ENCODE measurements at regions not wholly inside any gene's neighbourhood (a gene's known extent, or its start where the extent isn't known, plus 50 kb on each side); places are given as distances from the start of the nearest gene placed in this dataset.

DNA sequence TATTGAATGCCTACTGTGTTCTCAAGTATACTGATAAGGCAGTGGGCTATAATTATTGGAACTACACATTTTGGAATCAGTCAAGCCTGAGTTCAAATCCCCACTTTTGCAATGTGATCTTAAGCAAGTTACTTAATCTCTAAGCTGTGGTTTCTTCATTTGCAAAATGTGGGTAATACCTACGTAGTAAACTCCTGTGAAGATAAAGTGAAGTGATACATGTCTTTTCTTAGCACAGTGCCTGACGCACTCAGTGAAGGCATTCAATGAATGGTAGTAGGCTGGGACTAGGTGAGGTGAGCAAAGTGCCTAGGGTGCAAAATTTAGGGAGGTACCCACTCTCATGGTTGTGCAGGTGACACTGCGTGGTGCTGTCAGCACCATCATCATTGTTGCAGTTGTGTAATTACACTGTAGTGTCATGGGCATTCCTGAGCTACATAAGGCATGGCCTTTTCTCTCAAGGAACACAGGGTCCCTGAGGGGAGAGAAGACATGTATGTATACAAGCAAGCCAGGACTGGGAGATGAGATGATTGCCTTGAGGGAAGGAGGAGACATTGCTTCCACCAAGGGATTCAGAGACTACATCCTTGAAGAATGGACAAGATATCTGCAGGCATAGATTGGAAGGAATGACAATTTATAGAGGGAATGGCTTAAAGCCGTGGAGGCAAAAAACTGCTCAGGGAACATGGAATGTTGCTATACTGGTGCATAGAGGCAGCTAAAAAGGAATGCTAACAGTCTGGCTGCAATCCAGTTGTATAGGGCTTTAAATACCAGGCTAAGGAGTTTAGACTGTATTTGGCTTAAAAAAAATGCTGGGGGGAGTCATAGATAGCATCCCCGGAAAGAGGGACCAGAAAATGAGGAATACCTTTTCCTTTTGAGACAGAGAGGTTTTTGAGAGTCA is 129.2 kb upstream of the ARHGAP5 start:
- peaks cover 17% of the 10 kb centered on the region for H3K4me1 Mint-ChIP-seq
- peaks cover 2% of the 10 kb centered on the region for H3K27me3 Mint-ChIP-seq
- DNase-seq: no peak
- no peaks in the 10 kb centered on the region for H3K36me3 Mint-ChIP-seq (ENCODE audit: low read depth)
- no peak overlapping the region for H3K27ac Mint-ChIP-seq
- intact Hi-C loops (cut with micrococcal nuclease): loop anchor here (10.0 kb wide), 1 partner anchor 383 kb away; the partner anchor contains the start of gene NUBPL
- no peaks in the 10 kb centered on the region for H3K9me3 Mint-ChIP-seq
- H3K4me3 Mint-ChIP-seq: no peak overlapping the region

DNA sequence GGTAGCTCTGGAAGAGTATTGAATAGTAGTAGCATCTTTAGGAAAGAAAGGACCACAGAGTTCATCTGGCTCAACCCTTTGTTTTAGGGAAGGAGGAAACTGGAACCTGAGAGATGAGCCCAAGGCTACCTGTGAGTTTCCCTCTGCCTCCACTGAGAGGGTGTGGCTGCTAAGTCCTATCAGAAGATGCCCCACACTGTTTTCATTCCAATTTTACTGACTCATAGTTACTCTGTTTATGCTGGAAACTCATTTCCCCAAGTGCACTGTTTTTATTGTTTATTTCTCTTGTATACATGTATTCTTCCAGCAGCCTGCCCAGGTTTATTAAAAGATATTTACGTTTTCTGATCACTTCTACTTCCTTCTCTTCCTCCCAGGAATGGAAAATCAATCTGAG is 127.4 kb upstream of the ARHGAP5 start:
- no peak for DNase-seq
- Mint-ChIP-seq H3K9me3 (no peaks in the 10 kb centered on the region), H3K36me3 (ENCODE audit: low read depth) (no peaks in the 10 kb centered on the region), H3K4me1 (peaks cover 8% of the 10 kb centered on the region), H3K4me3 (no peak overlapping the region), H3K27me3 (peaks cover 2% of the 10 kb centered on the region), H3K27ac (no peak overlapping the region)
- intact Hi-C loops (cut with micrococcal nuclease): loop anchor here (10.0 kb wide), 1 partner anchor 385 kb away; the partner anchor contains the start of gene NUBPL

DNA sequence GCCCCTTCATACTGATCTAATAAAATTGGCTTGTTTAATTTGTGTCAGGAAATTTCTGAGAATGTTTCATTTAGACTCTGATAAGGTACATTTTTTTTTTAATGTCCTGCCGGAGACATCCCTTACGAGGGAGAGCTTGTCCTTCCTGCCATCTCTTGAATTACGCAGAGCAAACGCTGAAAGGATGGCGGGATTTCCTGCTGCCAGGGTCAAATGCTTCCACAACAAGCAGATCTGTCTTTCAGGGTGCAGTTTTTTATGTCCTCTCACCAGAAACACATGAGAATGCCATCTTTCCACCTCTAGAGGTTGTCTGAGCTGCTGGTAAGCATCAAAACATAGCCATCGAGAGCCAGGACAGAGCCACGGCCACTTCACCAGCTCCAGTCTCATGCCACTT is 126.8 kb upstream of the ARHGAP5 start:
- Mint-ChIP-seq H3K9me3 (no peaks in the 10 kb centered on the region), H3K4me3 (no peak overlapping the region), H3K27me3 (peaks cover 2% of the 10 kb centered on the region), H3K36me3 (ENCODE audit: low read depth) (no peaks in the 10 kb centered on the region), H3K27ac (no peak overlapping the region), H3K4me1 (peaks cover 7% of the 10 kb centered on the region)
- no peak for DNase-seq
- intact Hi-C loops (cut with micrococcal nuclease): no loop called here

DNA sequence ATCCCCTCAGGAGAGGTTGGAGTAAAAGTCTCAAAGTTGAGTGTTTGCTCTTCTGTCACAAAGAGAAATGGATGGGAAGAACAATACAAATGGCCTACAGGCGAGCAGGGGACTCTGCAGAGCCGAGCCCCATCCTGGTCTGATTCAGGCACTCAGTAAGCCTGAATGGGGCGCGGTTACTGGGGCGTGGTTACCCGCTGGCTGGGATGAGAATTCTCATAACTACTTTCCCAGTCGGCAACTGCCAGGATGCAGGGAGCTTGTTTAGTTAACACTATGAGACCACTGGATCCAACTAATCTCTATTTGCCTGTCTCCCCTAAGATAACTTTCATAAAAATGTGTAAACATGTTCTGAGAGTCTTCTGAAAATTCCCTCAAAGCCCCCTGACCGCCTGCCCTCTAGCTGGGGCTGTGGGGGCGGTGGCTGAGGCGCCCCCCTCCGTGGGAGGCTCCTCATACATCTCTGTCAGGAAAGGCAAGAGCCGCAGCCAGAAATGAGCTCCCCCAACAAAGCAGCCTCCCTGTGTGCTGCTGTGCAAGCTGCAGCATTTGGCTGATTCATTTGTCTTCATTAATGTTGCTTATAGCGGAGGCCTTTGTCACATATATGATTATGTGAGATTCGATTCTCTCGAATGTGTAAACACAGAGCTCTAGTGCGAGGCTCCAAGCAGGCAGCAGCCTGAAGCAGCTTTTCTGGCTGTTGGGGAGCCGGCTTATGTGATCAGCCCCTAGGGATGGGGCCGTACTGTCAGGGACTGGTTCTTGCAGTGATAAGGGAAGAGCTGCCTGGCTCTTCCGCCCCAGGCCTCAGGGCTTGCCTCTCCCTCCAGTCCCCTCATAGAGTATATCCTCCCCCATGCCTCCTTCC is 126.1 kb upstream of the ARHGAP5 start:
- Mint-ChIP-seq H3K9me3 (no peaks in the 10 kb centered on the region), H3K27me3 (peaks cover 2% of the 10 kb centered on the region), H3K27ac (no peak overlapping the region), H3K36me3 (ENCODE audit: low read depth) (no peaks in the 10 kb centered on the region), H3K4me1 (peaks cover 10% of the 10 kb centered on the region), H3K4me3 (no peak overlapping the region)
- intact Hi-C loops (cut with micrococcal nuclease): no loop called here
- no peak for DNase-seq

DNA sequence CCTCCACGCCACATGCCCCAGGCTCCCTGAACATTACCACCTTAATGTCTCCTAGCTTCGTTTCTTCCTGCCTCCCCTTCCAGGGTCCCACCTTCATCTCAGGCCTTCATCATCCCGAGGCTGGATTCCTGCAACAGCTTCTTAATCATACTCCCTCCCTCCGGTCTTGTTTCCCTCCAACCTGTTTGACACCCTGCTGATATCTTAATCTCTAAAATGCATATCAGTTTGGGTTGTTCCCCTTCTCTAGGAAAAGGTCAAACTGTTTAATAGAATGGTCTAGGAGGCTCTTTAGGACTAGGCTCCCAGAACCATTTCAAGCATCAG is 125.5 kb upstream of the ARHGAP5 start:
- H3K4me1 Mint-ChIP-seq: peaks cover 10% of the 10 kb centered on the region
- H3K9me3 Mint-ChIP-seq: no peaks in the 10 kb centered on the region
- peaks cover 2% of the 10 kb centered on the region for H3K27me3 Mint-ChIP-seq
- intact Hi-C loops (cut with micrococcal nuclease): no loop called here
- no peak overlapping the region for H3K27ac Mint-ChIP-seq
- H3K4me3 Mint-ChIP-seq: no peak overlapping the region
- H3K36me3 Mint-ChIP-seq (ENCODE audit: low read depth): no peaks in the 10 kb centered on the region
- DNase-seq: no peak

DNA sequence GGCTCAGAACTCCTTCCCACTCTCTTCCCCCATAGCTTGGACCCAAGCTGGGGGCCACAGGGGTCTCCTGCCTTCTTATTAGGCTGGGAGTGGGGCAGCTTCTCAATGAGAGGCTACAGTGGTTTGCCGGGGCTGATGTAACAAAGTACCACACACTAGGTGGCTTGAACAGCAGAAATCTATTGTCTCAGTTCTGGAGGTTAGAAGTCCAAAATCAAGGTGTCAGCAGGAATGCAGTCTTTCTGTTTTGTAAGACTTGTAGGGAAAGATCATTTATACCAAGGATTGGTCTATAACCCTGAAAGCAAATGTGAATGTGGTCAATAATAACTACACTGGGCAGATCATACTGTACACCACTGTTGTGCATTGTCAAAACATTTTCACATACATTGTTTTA is 124.5 kb upstream of the ARHGAP5 start:
- Mint-ChIP-seq H3K4me1 (peaks cover 8% of the 10 kb centered on the region), H3K27ac (no peak overlapping the region), H3K4me3 (no peak overlapping the region), H3K27me3 (peaks cover 2% of the 10 kb centered on the region), H3K36me3 (ENCODE audit: low read depth) (no peaks in the 10 kb centered on the region), H3K9me3 (no peaks in the 10 kb centered on the region)
- intact Hi-C loops (cut with micrococcal nuclease): no loop called here
- DNase-seq: no peak

DNA sequence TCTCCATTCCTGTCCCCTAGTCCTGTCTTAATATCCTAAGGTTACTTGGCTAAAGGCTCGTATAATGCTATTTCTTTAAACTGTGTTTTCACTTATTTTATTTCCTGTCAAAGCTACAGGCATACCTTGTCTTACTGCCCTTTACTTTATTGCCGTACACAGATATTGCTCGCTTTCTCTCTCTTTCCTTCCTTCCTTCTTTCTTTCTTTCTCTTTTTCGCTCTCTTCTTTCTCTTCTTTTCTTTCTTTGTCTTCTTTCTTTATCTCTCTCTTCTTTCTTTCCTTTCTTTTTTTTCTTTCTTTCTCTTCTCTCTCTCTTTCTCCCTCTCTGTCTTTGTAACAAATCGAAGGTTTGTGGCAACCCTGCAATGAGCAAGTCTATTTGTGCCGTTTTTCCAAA is 123.9 kb upstream of the ARHGAP5 start:
- Mint-ChIP-seq H3K9me3 (no peaks in the 10 kb centered on the region), H3K27me3 (no peaks in the 10 kb centered on the region), H3K36me3 (ENCODE audit: low read depth) (no peaks in the 10 kb centered on the region), H3K27ac (no peak overlapping the region), H3K4me1 (peaks cover 6% of the 10 kb centered on the region), H3K4me3 (no peak overlapping the region)
- no peak for DNase-seq
- intact Hi-C loops (cut with micrococcal nuclease): no loop called here

DNA sequence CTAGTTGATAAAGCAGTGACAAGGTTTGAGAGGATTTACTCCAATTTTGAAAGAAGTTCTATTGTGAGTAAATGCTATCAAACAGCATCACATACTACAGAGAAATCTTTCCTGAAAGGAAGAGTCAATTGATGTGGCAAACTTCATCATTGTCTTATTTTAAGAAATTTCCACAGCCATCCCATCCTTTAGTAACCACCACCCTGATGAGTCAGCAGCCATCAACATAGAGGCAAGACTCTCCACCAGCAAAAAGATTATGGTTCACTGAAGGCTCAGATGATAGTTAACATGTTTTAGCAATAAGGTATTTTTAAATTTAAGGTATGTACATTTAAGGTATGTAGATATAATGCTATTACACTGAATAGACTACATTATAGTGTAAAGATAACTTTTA is 122.1 kb upstream of the ARHGAP5 start:
- DNase-seq: no peak
- intact Hi-C loops (cut with micrococcal nuclease): no loop called here
- no peaks in the 10 kb centered on the region for H3K9me3 Mint-ChIP-seq
- no peaks in the 10 kb centered on the region for H3K27me3 Mint-ChIP-seq
- no peak overlapping the region for H3K4me3 Mint-ChIP-seq
- H3K36me3 Mint-ChIP-seq (ENCODE audit: low read depth): no peaks in the 10 kb centered on the region
- H3K4me1 Mint-ChIP-seq: peaks cover 6% of the 10 kb centered on the region
- H3K27ac Mint-ChIP-seq: no peak overlapping the region

DNA sequence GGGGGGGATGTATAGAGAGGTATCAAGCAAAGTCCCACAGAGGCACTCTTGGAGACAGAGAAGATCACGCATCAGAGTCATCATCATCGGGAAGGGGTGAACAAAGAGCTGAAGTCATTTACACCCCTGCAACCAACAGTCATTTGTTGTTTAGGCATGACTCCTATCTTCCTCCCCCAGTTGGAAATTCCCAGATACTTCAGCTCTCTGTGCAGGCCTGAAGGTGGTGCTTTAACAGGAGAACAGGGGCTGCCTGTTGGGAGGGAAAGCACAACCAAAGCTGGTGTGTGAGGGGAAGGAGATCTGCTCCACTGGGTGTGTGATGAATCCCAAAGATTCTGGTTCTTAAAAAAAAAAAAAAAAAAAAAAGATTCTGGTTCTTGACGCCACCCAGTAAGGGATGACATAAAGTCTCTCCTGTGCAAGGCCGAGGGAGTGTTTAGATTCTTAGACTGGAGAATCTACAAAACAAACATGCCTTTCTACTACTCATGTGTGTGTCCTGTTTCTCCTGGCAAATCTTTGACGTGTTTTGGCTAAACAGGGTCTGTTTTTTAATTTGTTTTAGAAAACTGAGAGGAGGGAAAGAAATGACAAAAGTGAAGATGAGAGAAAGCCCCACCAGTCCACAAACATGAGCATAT is 121.0 kb upstream of the ARHGAP5 start:
- DNase-seq: no peak
- H3K9me3 Mint-ChIP-seq: peaks cover 6% of the 10 kb centered on the region
- H3K4me3 Mint-ChIP-seq: no peak overlapping the region
- no peak overlapping the region for H3K27ac Mint-ChIP-seq
- peaks cover 6% of the 10 kb centered on the region for H3K4me1 Mint-ChIP-seq
- H3K27me3 Mint-ChIP-seq: no peaks in the 10 kb centered on the region
- intact Hi-C loops (cut with micrococcal nuclease): no loop called here
- H3K36me3 Mint-ChIP-seq (ENCODE audit: low read depth): no peaks in the 10 kb centered on the region

DNA sequence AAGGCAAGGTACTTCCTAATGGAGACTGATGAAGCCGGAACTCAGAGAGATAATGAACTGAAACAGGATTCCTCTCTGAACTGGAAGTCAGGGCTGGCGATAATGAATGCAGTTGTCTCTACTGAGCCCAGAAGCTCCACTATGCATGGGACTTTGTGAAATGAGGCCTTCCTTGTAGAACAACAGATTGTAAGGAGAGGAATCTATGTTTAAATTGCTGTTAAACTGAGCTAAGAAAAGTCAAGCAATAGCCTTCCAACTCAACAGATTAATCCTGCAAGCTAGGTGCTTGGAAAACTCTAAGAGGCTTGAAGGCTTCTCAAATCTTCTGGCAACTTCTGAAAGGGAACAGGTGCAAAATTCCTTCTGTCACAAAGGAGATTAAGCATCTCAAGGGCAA is 119.5 kb upstream of the ARHGAP5 start:
- Mint-ChIP-seq H3K27ac (no peak overlapping the region), H3K4me3 (no peak overlapping the region), H3K4me1 (peaks cover 6% of the 10 kb centered on the region), H3K9me3 (peaks cover 6% of the 10 kb centered on the region), H3K27me3 (no peaks in the 10 kb centered on the region), H3K36me3 (ENCODE audit: low read depth) (no peaks in the 10 kb centered on the region)
- no peak for DNase-seq
- intact Hi-C loops (cut with micrococcal nuclease): no loop called here

DNA sequence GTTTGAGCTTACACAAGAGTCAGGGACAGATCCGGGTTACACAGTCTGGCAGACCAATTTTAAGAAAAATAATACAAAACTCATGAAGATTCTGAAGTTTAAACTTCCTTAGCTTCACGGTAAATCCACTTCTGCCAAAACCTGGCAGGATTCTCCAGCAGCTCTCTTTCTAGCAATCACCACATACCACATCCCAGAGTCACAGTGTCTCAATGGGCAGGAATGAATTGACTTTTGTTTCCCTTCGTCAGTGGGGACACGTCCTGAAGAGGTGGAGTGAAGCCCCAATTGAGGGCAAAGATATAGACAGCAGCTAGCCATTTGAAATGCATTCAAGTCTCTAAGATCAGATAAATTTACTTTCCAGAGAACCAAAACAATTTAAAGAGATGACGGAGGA is 117.1 kb upstream of the ARHGAP5 start:
- Mint-ChIP-seq H3K36me3 (ENCODE audit: low read depth) (no peaks in the 10 kb centered on the region), H3K4me1 (peaks cover 4% of the 10 kb centered on the region), H3K27me3 (no peaks in the 10 kb centered on the region), H3K27ac (no peak overlapping the region), H3K4me3 (no peak overlapping the region), H3K9me3 (peaks cover 6% of the 10 kb centered on the region)
- DNase-seq: no peak
- intact Hi-C loops (cut with micrococcal nuclease): no loop called here

DNA sequence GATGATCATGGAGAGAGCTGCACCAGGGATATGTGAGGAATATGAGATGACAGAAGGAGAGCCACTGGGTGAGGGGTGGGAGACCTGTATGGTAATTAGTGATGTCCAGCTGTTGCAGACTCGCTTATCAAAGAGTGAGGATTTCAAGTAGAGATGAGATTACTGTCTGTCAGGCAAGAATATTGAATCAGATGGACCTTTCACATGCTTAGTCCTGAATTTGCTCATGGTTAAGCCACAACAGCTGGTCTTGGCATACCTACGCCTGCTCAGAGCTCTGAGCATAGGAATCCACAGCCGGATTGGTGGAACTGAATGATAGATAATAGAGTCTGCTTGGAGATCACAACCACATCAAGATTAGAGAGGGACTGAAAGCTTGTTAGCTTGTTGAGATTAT is 115.2 kb upstream of the ARHGAP5 start:
- Mint-ChIP-seq H3K4me3 (no peak overlapping the region), H3K27me3 (no peaks in the 10 kb centered on the region), H3K4me1 (peaks cover 7% of the 10 kb centered on the region), H3K36me3 (ENCODE audit: low read depth) (no peaks in the 10 kb centered on the region), H3K9me3 (peaks cover 6% of the 10 kb centered on the region), H3K27ac (no peak overlapping the region)
- DNase-seq: no peak
- intact Hi-C loops (cut with micrococcal nuclease): no loop called here

DNA sequence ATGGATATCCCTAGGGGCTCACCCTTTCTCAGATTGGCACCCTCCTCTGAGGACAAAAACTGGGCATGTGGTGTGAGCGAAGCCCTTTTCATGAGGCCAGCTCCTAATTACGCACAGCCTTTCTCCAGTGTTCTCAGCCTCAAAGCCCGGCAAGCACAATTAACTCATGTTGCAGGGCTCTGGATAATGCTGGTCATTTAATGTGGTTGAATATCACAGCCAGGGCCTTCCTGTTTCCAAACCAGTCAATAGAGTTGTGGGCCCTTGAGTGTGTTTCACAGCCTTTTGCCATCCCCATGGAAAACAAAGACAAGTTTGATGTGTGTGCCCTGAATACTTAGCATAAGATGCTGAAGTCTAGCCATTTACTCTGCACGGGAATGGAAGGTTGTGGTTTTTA is 114.2 kb upstream of the ARHGAP5 start:
- DNase-seq: no peak
- Mint-ChIP-seq H3K27ac (no peak overlapping the region), H3K4me3 (no peak overlapping the region), H3K27me3 (no peaks in the 10 kb centered on the region), H3K9me3 (peaks cover 6% of the 10 kb centered on the region), H3K4me1 (peaks cover 7% of the 10 kb centered on the region), H3K36me3 (ENCODE audit: low read depth) (no peaks in the 10 kb centered on the region)
- intact Hi-C loops (cut with micrococcal nuclease): no loop called here

DNA sequence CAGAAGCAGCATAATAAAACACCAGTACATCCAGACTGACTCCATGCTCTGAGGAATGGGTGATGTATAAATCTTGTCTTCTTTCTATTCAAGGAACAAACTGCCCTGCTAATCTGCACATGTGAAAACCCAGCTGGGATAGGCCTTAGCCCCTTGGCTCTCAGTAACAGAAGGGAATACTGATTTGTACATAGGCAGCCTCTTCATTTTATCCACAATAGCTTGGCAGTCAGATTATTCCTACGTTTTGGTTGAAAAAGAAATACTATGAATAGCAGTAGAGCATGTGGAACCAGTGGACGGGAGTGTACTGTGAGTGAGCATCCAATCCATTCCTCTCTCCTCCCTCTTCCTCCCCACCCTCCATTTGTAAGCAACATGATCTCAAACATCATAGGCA is 113.5 kb upstream of the ARHGAP5 start:
- Mint-ChIP-seq H3K4me3 (no peak overlapping the region), H3K9me3 (peaks cover 6% of the 10 kb centered on the region), H3K27ac (no peak overlapping the region), H3K4me1 (peaks cover 7% of the 10 kb centered on the region), H3K27me3 (no peaks in the 10 kb centered on the region), H3K36me3 (ENCODE audit: low read depth) (no peaks in the 10 kb centered on the region)
- intact Hi-C loops (cut with micrococcal nuclease): no loop called here
- DNase-seq: no peak
